ENCODE measurements at regions not wholly inside any gene's neighbourhood (a gene's known extent, or its start where the extent isn't known, plus 50 kb on each side); places are given as distances from the start of the nearest gene placed in this dataset.

DNA sequence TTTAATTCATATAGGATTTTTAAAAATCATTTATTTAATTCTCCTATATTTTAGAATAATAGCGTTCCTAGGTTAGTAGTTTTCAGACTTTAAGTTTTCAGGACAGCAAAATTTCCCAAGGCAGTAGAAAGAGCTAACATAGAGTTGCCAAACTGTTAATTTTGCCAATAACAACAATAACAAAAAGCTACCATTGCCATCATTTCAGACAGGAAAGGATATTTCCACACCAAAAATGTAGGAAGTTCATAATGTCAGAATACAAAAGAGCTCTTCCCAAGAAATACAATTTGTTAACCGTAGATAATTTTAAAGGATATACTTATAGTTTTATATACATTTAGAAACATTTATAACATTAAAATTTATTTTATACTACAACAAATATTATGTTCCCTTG, 81.4 kb upstream of the EEA1 start:
- no peak overlapping the region for H2AFZ ChIP-seq (ENCODE audit: low read length)
- DNase-seq (ENCODE audit: low read depth in 2 of 2), result no peak
- no peaks in the 10 kb centered on the region for H3K9me3 ChIP-seq (ENCODE audit: control insufficient read depth, insufficient read depth, low read depth, low read length)
- no peak overlapping the region for H3K4me3 ChIP-seq (replicated peaks in 1 of 4; ENCODE audit: control extremely low read depth in 1 of 4, insufficient read depth in 1 of 4, low read depth in 3 of 4, low read length in 4 of 4)
- no peaks in the 10 kb centered on the region for H3K27me3 ChIP-seq (ENCODE audit: control insufficient read depth, insufficient read depth, low read length)
- no peak overlapping the region for H3K27ac ChIP-seq (ENCODE audit: insufficient read depth, low read length)
- H3K79me2 ChIP-seq (ENCODE audit: control insufficient read depth, insufficient read depth, low read length), result no peaks in the 10 kb centered on the region
- no peak overlapping the region for H3K4me2 ChIP-seq (ENCODE audit: extremely low read depth, insufficient read depth, low read length)
- H3K36me3 ChIP-seq (ENCODE audit: control insufficient read depth, insufficient read depth, low read length), result no peaks in the 10 kb centered on the region
- H3K9ac ChIP-seq (ENCODE audit: insufficient read depth, low read length), result no peak overlapping the region
- TF ChIP-seq, protein P1, sequence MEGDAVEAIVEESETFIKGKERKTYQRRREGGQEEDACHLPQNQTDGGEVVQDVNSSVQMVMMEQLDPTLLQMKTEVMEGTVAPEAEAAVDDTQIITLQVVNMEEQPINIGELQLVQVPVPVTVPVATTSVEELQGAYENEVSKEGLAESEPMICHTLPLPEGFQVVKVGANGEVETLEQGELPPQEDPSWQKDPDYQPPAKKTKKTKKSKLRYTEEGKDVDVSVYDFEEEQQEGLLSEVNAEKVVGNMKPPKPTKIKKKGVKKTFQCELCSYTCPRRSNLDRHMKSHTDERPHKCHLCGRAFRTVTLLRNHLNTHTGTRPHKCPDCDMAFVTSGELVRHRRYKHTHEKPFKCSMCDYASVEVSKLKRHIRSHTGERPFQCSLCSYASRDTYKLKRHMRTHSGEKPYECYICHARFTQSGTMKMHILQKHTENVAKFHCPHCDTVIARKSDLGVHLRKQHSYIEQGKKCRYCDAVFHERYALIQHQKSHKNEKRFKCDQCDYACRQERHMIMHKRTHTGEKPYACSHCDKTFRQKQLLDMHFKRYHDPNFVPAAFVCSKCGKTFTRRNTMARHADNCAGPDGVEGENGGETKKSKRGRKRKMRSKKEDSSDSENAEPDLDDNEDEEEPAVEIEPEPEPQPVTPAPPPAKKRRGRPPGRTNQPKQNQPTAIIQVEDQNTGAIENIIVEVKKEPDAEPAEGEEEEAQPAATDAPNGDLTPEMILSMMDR (conservative IDR thresholded peaks at IDR 0.05 in 1 of 2, IDR thresholded peaks at IDR 0.05 in 1 of 2; ENCODE audit: low read depth in 1 of 2, low read length in 2 of 2), result no peak
- H3K4me1 ChIP-seq (ENCODE audit: control insufficient read depth, extremely low read depth, insufficient read depth, low read length), result no peaks in the 10 kb centered on the region
- H4K20me1 ChIP-seq (ENCODE audit: control insufficient read depth, extremely low read depth, insufficient read depth, low read length), result no peaks in the 10 kb centered on the region

DNA sequence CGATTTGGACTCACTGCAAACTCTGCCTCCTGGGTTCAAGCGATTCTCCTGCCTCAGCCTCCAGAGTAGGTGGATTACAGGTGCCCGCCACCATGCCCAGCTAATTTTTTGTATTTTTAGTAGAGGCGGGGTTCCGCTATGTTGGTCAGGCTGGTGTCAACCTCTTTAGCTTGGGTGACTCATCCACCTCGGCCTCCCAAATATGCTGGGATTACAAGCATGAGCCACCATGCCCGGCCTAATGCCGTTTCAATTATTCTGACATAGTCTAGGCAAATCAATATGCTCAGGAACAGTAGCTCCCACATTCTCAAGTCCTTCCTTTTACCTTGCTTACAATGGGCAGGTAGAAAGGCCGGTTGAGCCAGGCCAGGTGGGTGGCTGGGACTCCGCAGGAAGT, 82.0 kb upstream of the EEA1 start:
- no peak overlapping the region for H2AFZ ChIP-seq (ENCODE audit: low read length)
- H3K9ac ChIP-seq (ENCODE audit: insufficient read depth, low read length), result no peak overlapping the region
- no peaks in the 10 kb centered on the region for H3K27me3 ChIP-seq (ENCODE audit: control insufficient read depth, insufficient read depth, low read length)
- no peak overlapping the region for H3K4me3 ChIP-seq (replicated peaks in 1 of 4; ENCODE audit: control extremely low read depth in 1 of 4, insufficient read depth in 1 of 4, low read depth in 3 of 4, low read length in 4 of 4)
- H3K36me3 ChIP-seq (ENCODE audit: control insufficient read depth, insufficient read depth, low read length), result no peaks in the 10 kb centered on the region
- peak in 1 of 2 donors; percentile 45 for DNase-seq (ENCODE audit: low read depth in 2 of 2)
- no peaks in the 10 kb centered on the region for H3K79me2 ChIP-seq (ENCODE audit: control insufficient read depth, insufficient read depth, low read length)
- H4K20me1 ChIP-seq (ENCODE audit: control insufficient read depth, extremely low read depth, insufficient read depth, low read length), result no peaks in the 10 kb centered on the region
- no peaks in the 10 kb centered on the region for H3K4me1 ChIP-seq (ENCODE audit: control insufficient read depth, extremely low read depth, insufficient read depth, low read length)
- no peak overlapping the region for H3K27ac ChIP-seq (ENCODE audit: insufficient read depth, low read length)
- TF ChIP-seq, protein P1 (conservative IDR thresholded peaks at IDR 0.05 in 1 of 2, IDR thresholded peaks at IDR 0.05 in 1 of 2; ENCODE audit: low read depth in 1 of 2, low read length in 2 of 2), result no peak
- TF ChIP-seq EZH2 (IDR thresholded peaks at IDR 0.05; ENCODE audit: low read length, missing control alignments), result no peak
- H3K9me3 ChIP-seq (ENCODE audit: control insufficient read depth, insufficient read depth, low read depth, low read length), result no peaks in the 10 kb centered on the region
- H3K4me2 ChIP-seq (ENCODE audit: extremely low read depth, insufficient read depth, low read length), result no peak overlapping the region

DNA sequence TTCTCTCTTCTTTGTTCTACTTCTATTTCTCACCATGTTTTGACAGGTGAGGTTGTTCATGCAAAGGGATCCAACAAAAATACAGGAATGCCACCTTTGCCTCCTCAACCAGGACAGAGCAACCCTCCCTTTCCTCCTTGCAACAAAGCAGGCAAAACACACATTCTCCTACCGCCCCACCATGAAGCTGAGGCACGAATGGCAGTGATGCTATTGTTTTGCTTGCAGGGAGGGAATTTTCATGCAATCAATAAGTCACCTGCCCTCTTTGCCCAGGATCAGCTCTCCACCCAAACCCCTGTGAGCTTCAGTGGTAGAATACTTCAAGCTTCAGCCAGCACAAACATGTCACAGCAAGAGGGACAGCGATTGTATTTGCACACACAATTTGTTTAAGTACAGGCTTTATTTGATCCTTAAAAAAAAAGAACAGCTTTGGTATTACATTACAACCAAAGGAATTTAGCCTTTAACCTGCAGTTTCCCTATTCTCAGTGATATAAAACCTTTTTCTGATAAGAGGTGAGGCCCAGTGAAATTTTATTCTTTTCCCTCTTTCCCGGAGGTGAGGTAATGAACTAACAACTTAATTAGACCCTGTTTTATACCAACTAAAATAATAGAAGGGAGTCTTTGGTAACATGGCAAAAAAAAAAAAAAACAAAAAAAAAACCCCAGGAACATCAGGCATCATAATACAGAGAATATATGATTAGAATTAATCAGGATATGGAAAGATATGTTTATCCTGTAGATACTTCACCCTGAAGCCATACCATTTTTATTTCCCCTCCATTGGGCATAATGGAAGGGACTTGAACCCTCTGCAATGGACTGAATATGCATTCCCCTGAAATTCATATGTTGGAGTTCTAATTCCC, 87.0 kb upstream of the EEA1 start:
- H3K9ac ChIP-seq (ENCODE audit: insufficient read depth, low read length), result no peak overlapping the region
- no peaks in the 10 kb centered on the region for H3K36me3 ChIP-seq (ENCODE audit: control insufficient read depth, insufficient read depth, low read length)
- H3K4me1 ChIP-seq (ENCODE audit: control insufficient read depth, extremely low read depth, insufficient read depth, low read length), result no peaks in the 10 kb centered on the region
- H3K4me3 ChIP-seq (replicated peaks in 1 of 4; ENCODE audit: control extremely low read depth in 1 of 4, insufficient read depth in 1 of 4, low read depth in 3 of 4, low read length in 4 of 4), result no peak overlapping the region
- no peak overlapping the region for H3K4me2 ChIP-seq (ENCODE audit: extremely low read depth, insufficient read depth, low read length)
- H3K79me2 ChIP-seq (ENCODE audit: control insufficient read depth, insufficient read depth, low read length), result no peaks in the 10 kb centered on the region
- no peaks in the 10 kb centered on the region for H3K9me3 ChIP-seq (ENCODE audit: control insufficient read depth, insufficient read depth, low read depth, low read length)
- H4K20me1 ChIP-seq (ENCODE audit: control insufficient read depth, extremely low read depth, insufficient read depth, low read length), result no peaks in the 10 kb centered on the region
- TF ChIP-seq EZH2 (IDR thresholded peaks at IDR 0.05; ENCODE audit: low read length, missing control alignments), result no peak
- TF ChIP-seq, protein P1 (conservative IDR thresholded peaks at IDR 0.05 in 1 of 2, IDR thresholded peaks at IDR 0.05 in 1 of 2; ENCODE audit: low read depth in 1 of 2, low read length in 2 of 2), result no peak
- no peak overlapping the region for H2AFZ ChIP-seq (ENCODE audit: low read length)
- H3K27me3 ChIP-seq (ENCODE audit: control insufficient read depth, insufficient read depth, low read length), result no peaks in the 10 kb centered on the region
- H3K27ac ChIP-seq (ENCODE audit: insufficient read depth, low read length), result no peak overlapping the region
- no peak for DNase-seq (ENCODE audit: low read depth in 2 of 2)
